ENCODE measurements at regions not wholly inside any gene's neighbourhood (a gene's known extent, or its start where the extent isn't known, plus 50 kb on each side); places are given as distances from the start of the nearest gene placed in this dataset.
"Not testable (repeated sequence)": the region's sequence is repeated elsewhere in the genome, so short reads cannot be mapped to it uniquely, and the experiment has no call there.

GRCh38 chr18:34397286-34397896 lies 172.7 kb upstream of the NOL4 start:
- Mint-ChIP-seq H3K36me3 (no peaks in the 10 kb centered on the region), H3K4me3 (no peak overlapping the region), H3K27ac (no peak overlapping the region), H3K9me3 (peaks cover 3% of the 10 kb centered on the region), H3K27me3 (no peaks in the 10 kb centered on the region), H3K4me1 (no peaks in the 10 kb centered on the region)
- no peak for DNase-seq

GRCh38 chr18:34399892-34400291 lies 175.2 kb upstream of the NOL4 start:
- no peaks in the 10 kb centered on the region for H3K9me3 Mint-ChIP-seq

GRCh38 chr18:34400834-34401233 lies 176.1 kb upstream of the NOL4 start:
- Mint-ChIP-seq H3K4me3 (no peak overlapping the region), H3K9me3 (no peaks in the 10 kb centered on the region), H3K36me3 (no peaks in the 10 kb centered on the region), H3K27ac (no peak overlapping the region), H3K4me1 (no peaks in the 10 kb centered on the region), H3K27me3 (no peaks in the 10 kb centered on the region)
- no peak for DNase-seq

More at GRCh38 chr18:34399892-34400291, 175.2 kb upstream of the NOL4 start:
- Mint-ChIP-seq H3K27ac (no peak overlapping the region), H3K36me3 (no peaks in the 10 kb centered on the region), H3K4me1 (no peaks in the 10 kb centered on the region), H3K27me3 (no peaks in the 10 kb centered on the region), H3K4me3 (no peak overlapping the region)
- no peak for DNase-seq

- no peak overlapping the region for H3K27ac Mint-ChIP-seq
- H3K9me3 Mint-ChIP-seq: no peaks in the 10 kb centered on the region
These were observed 177.1 kb upstream of the NOL4 start for GRCh38 chr18:34401775-34402174.

GRCh38 chr18:34407471-34407870 lies 182.8 kb upstream of the NOL4 start:
- H3K27ac Mint-ChIP-seq, DNase-seq, H3K4me1 Mint-ChIP-seq, H3K36me3 Mint-ChIP-seq, H3K9me3 Mint-ChIP-seq, H3K27me3 Mint-ChIP-seq, H3K4me3 Mint-ChIP-seq: not testable (repeated sequence)

More at GRCh38 chr18:34401775-34402174, 177.1 kb upstream of the NOL4 start:
- no peak overlapping the region for H3K4me3 Mint-ChIP-seq
- no peaks in the 10 kb centered on the region for H3K36me3 Mint-ChIP-seq
- no peak for DNase-seq
- no peaks in the 10 kb centered on the region for H3K4me1 Mint-ChIP-seq
- H3K27me3 Mint-ChIP-seq: no peaks in the 10 kb centered on the region

- no peaks in the 10 kb centered on the region for H3K4me1 Mint-ChIP-seq
- H3K27ac Mint-ChIP-seq: no peak overlapping the region
- no peaks in the 10 kb centered on the region for H3K27me3 Mint-ChIP-seq
- DNase-seq: no peak
- no peak overlapping the region for H3K4me3 Mint-ChIP-seq
- peaks cover 7% of the 10 kb centered on the region for H3K9me3 Mint-ChIP-seq
- H3K36me3 Mint-ChIP-seq: no peaks in the 10 kb centered on the region
These were observed 187.2 kb upstream of the NOL4 start for GRCh38 chr18:34411952-34412351.

- no peak overlapping the region for H3K4me3 Mint-ChIP-seq
- no peaks in the 10 kb centered on the region for H3K27me3 Mint-ChIP-seq
These were observed 206.3 kb upstream of the NOL4 start for GRCh38 chr18:34431042-34431441.

GRCh38 chr18:34444622-34445021 lies 219.9 kb upstream of the NOL4 start:
- Mint-ChIP-seq H3K27ac (no peak overlapping the region), H3K4me1 (no peaks in the 10 kb centered on the region), H3K4me3 (no peak overlapping the region), H3K9me3 (peaks cover 2% of the 10 kb centered on the region), H3K36me3 (no peaks in the 10 kb centered on the region), H3K27me3 (no peaks in the 10 kb centered on the region)
- DNase-seq: no peak

More at GRCh38 chr18:34431042-34431441, 206.3 kb upstream of the NOL4 start:
- H3K27ac Mint-ChIP-seq: no peak overlapping the region
- no peaks in the 10 kb centered on the region for H3K36me3 Mint-ChIP-seq
- peaks cover 16% of the 10 kb centered on the region for H3K9me3 Mint-ChIP-seq
- no peaks in the 10 kb centered on the region for H3K4me1 Mint-ChIP-seq
- no peak for DNase-seq

- Mint-ChIP-seq H3K4me1 (no peaks in the 10 kb centered on the region), H3K9me3 (peaks cover 2% of the 10 kb centered on the region), H3K4me3 (no peak overlapping the region), H3K36me3 (no peaks in the 10 kb centered on the region), H3K27ac (no peak overlapping the region), H3K27me3 (no peaks in the 10 kb centered on the region)
- no peak for DNase-seq
These were observed 223.9 kb upstream of the NOL4 start for GRCh38 chr18:34448662-34449061.

- Mint-ChIP-seq H3K4me1 (no peaks in the 10 kb centered on the region), H3K27me3 (no peaks in the 10 kb centered on the region), H3K36me3 (no peaks in the 10 kb centered on the region), H3K27ac (no peak overlapping the region), H3K9me3 (peaks cover 7% of the 10 kb centered on the region), H3K4me3 (no peak overlapping the region)
- DNase-seq: no peak
These were observed 233.0 kb upstream of the NOL4 start for GRCh38 chr18:34457761-34458160.

- no peaks in the 10 kb centered on the region for H3K36me3 Mint-ChIP-seq
- H3K4me3 Mint-ChIP-seq: no peak overlapping the region
- H3K27me3 Mint-ChIP-seq: no peaks in the 10 kb centered on the region
- no peak for DNase-seq
- no peak overlapping the region for H3K27ac Mint-ChIP-seq
- peaks cover 7% of the 10 kb centered on the region for H3K9me3 Mint-ChIP-seq
- no peaks in the 10 kb centered on the region for H3K4me1 Mint-ChIP-seq
These were observed 233.8 kb upstream of the NOL4 start for GRCh38 chr18:34458410-34458977.

GRCh38 chr18:34461266-34461665 lies 236.6 kb upstream of the NOL4 start:
- Mint-ChIP-seq H3K27me3 (no peaks in the 10 kb centered on the region), H3K4me3 (no peak overlapping the region), H3K27ac (no peak overlapping the region), H3K4me1 (no peaks in the 10 kb centered on the region), H3K36me3 (no peaks in the 10 kb centered on the region), H3K9me3 (peaks cover 8% of the 10 kb centered on the region)
- no peak for DNase-seq

- Mint-ChIP-seq H3K4me3 (no peak overlapping the region), H3K9me3 (peaks cover 5% of the 10 kb centered on the region), H3K27me3 (no peaks in the 10 kb centered on the region), H3K27ac (no peak overlapping the region), H3K4me1 (no peaks in the 10 kb centered on the region), H3K36me3 (no peaks in the 10 kb centered on the region)
- DNase-seq: no peak
These were observed 242.3 kb upstream of the NOL4 start for GRCh38 chr18:34467058-34467457.

GRCh38 chr18:34480162-34480700 lies 229.9 kb upstream of the DTNA start:
- no peaks in the 10 kb centered on the region for H3K4me1 Mint-ChIP-seq
- DNase-seq: no peak
- H3K27ac Mint-ChIP-seq: no peak overlapping the region
- no peaks in the 10 kb centered on the region for H3K27me3 Mint-ChIP-seq
- peaks cover 3% of the 10 kb centered on the region for H3K9me3 Mint-ChIP-seq
- H3K36me3 Mint-ChIP-seq: no peaks in the 10 kb centered on the region
- no peak overlapping the region for H3K4me3 Mint-ChIP-seq

GRCh38 chr18:34482204-34482603 lies 227.9 kb upstream of the DTNA start:
- peaks cover 3% of the 10 kb centered on the region for H3K9me3 Mint-ChIP-seq
- no peak for DNase-seq
- H3K27me3 Mint-ChIP-seq: no peaks in the 10 kb centered on the region
- H3K27ac Mint-ChIP-seq: no peak overlapping the region
- H3K36me3 Mint-ChIP-seq: no peaks in the 10 kb centered on the region
- no peak overlapping the region for H3K4me3 Mint-ChIP-seq
- no peaks in the 10 kb centered on the region for H3K4me1 Mint-ChIP-seq

GRCh38 chr18:34483198-34483597 lies 226.9 kb upstream of the DTNA start:
- no peak overlapping the region for H3K27ac Mint-ChIP-seq
- no peak for DNase-seq
- no peak overlapping the region for H3K4me3 Mint-ChIP-seq
- no peaks in the 10 kb centered on the region for H3K36me3 Mint-ChIP-seq
- H3K4me1 Mint-ChIP-seq: no peaks in the 10 kb centered on the region
- H3K9me3 Mint-ChIP-seq: peaks cover 3% of the 10 kb centered on the region
- no peaks in the 10 kb centered on the region for H3K27me3 Mint-ChIP-seq

All from activated naive CD8-positive, alpha-beta T cell treated with anti-CD3 and anti-CD28 coated beads for 36 hours (primary cell).